IPS DF 4.7 (cell line): ENCODE measurements at regions not wholly inside any gene's neighbourhood (a gene's known extent, or its start where the extent isn't known, plus 50 kb on each side); places are given as distances from the start of the nearest gene placed in this dataset.

Experiments
- DNase-seq: peaks from one replicate; pipeline ENCODE4 v3.0.0-alpha.2; 2013; ENCODE audit warnings: low spot score; ENCODE audit errors: extremely low read depth

GRCh38 chr2:207478572-207478971 is 51.2 kb upstream of the CREB1 start:
- no peak for DNase-seq

GRCh38 chr2:207479198-207479785 is 50.5 kb upstream of the CREB1 start:
- DNase-seq, result no peak
